Mesendoderm (in vitro differentiated cells): ENCODE measurements at regions not wholly inside any gene's neighbourhood (a gene's known extent, or its start where the extent isn't known, plus 50 kb on each side); places are given as distances from the start of the nearest gene placed in this dataset.

Experiments used
- DNase-seq: peaks from one replicate; pipeline ENCODE4 v3.0.0; 2013
- H2AK5ac ChIP-seq: 2 replicates; pipeline ENCODE4 v1.6.1; 2013; ENCODE audit warnings: low read length, inconsistent platforms
- H2BK120ac ChIP-seq: 2 replicates; pipeline ENCODE4 v1.6.1; 2013; ENCODE audit warnings: low read depth, mild to moderate bottlenecking, low read length, moderate library complexity, mixed read lengths
- H2BK15ac ChIP-seq: replicated peaks from 2 replicates; pipeline ENCODE4 v1.6.1; 2013; ENCODE audit warnings: low read depth, mild to moderate bottlenecking, moderate library complexity
- H2BK5ac ChIP-seq: 2 replicates; pipeline ENCODE4 v1.6.1; 2013; ENCODE audit warnings: low read length, inconsistent platforms
- H3K18ac ChIP-seq: 2 replicates; pipeline ENCODE4 v1.6.1; 2013; ENCODE audit warnings: mild to moderate bottlenecking, low read length, mixed read lengths
- H3K23ac ChIP-seq: one replicate; pipeline ENCODE4 v1.6.1; 2013; ENCODE audit warnings: low read length
- H3K27ac ChIP-seq: 2 replicates; pipeline ENCODE4 v1.5.1; 2013; ENCODE audit warnings: low read depth, mild to moderate bottlenecking, inconsistent platforms, low read length, moderate library complexity
- H3K27me3 ChIP-seq: 2 replicates; pipeline ENCODE4 v1.6.1; 2013; ENCODE audit warnings: low read length, control low read depth, mild to moderate bottlenecking, inconsistent platforms; ENCODE audit not compliant: insufficient read depth, poor library complexity
- H3K36me3 ChIP-seq: 2 replicates; pipeline ENCODE4 v1.6.1; 2013; ENCODE audit warnings: low read length, inconsistent platforms; ENCODE audit not compliant: control insufficient read depth, insufficient read depth
- H3K4ac ChIP-seq: one replicate; pipeline ENCODE4 v1.6.1; 2013; ENCODE audit warnings: low read depth, mild to moderate bottlenecking, low read length, moderate library complexity
- H3K4me1 ChIP-seq: 2 replicates; pipeline ENCODE4 v1.6.1; 2013; ENCODE audit warnings: low read depth, low read length, inconsistent platforms; ENCODE audit not compliant: control insufficient read depth
- H3K4me2 ChIP-seq: 2 replicates; pipeline ENCODE4 v1.6.1; 2013; ENCODE audit warnings: low read length
- H3K4me3 ChIP-seq: 2 replicates; pipeline ENCODE4 v1.5.1; 2013; ENCODE audit warnings: mild to moderate bottlenecking, low read length
- H3K56ac ChIP-seq: one replicate; pipeline ENCODE4 v1.6.1; 2013; ENCODE audit warnings: low read length
- H3K79me1 ChIP-seq: 2 replicates; pipeline ENCODE4 v1.6.1; 2013; ENCODE audit warnings: low read length, inconsistent platforms
- H3K79me2 ChIP-seq: 2 replicates; pipeline ENCODE4 v1.6.1; 2013; ENCODE audit warnings: mild to moderate bottlenecking, low read length; ENCODE audit not compliant: control insufficient read depth, insufficient read depth
- H3K9ac ChIP-seq: 2 replicates; pipeline ENCODE4 v1.6.1; 2013; ENCODE audit warnings: low read length, inconsistent platforms
- H4K5ac ChIP-seq: one replicate; pipeline ENCODE4 v1.6.1; 2013; ENCODE audit warnings: low read length
- H4K8ac ChIP-seq: one replicate; pipeline ENCODE4 v1.6.1; 2013; ENCODE audit warnings: low read depth, mild to moderate bottlenecking, control low read depth, low read length, moderate library complexity
- WGBS: extraction: QIAGEN DNeasy Blood & Tissue Kit; methylation state at CpG from one replicate; pipeline ENCODE4 v1.1.7; 2013; ENCODE audit warnings: low lambda C conversion rate, missing lambda C conversion rate; ENCODE audit not compliant: insufficient coverage; ENCODE audit errors: extremely low coverage; 5-methylcytosine and 5-hydroxymethylcytosine counted together

GRCh38 chr1:56327195-56327594 lies 252.2 kb downstream of the PLPP3 start:
- no peak overlapping the region for H2AK5ac ChIP-seq
- H3K4me1 ChIP-seq, result no peaks in the 10 kb centered on the region
- no peak overlapping the region for H2BK120ac ChIP-seq
- no peaks in the 10 kb centered on the region for H3K36me3 ChIP-seq
- H3K4me3 ChIP-seq, result no peak overlapping the region
- no peak overlapping the region for H4K8ac ChIP-seq
- H3K18ac ChIP-seq, result no peak overlapping the region
- no peaks in the 10 kb centered on the region for H3K27me3 ChIP-seq
- H2BK15ac ChIP-seq, result no peak overlapping the region
- H2BK5ac ChIP-seq, result no peak overlapping the region
- no peak overlapping the region for H3K23ac ChIP-seq
- no peaks in the 10 kb centered on the region for H3K79me1 ChIP-seq
- no peak overlapping the region for H3K4ac ChIP-seq
- no peak overlapping the region for H4K5ac ChIP-seq
- DNase-seq, result no peak
- 100% methylated on average over 1 of the region's 1 CpG for WGBS
- H3K9ac ChIP-seq, result no peak overlapping the region
- H3K27ac ChIP-seq, result no peak overlapping the region
- H3K56ac ChIP-seq, result no peak overlapping the region
- H3K4me2 ChIP-seq, result no peak overlapping the region
- no peaks in the 10 kb centered on the region for H3K79me2 ChIP-seq

GRCh38 chr1:56326056-56326455 lies 253.3 kb downstream of the PLPP3 start:
- Histone ChIP-seq H4K8ac (no peak overlapping the region), H3K23ac (no peak overlapping the region), H3K27ac (no peak overlapping the region), H3K4me3 (no peak overlapping the region), H3K4me2 (no peak overlapping the region), H3K4me1 (no peaks in the 10 kb centered on the region), H2BK5ac (no peak overlapping the region), H3K56ac (no peak overlapping the region), H4K5ac (no peak overlapping the region), H3K18ac (no peak overlapping the region), H2BK15ac (no peak overlapping the region), H3K27me3 (no peaks in the 10 kb centered on the region), H3K4ac (no peak overlapping the region), H3K36me3 (no peaks in the 10 kb centered on the region), H3K79me1 (no peaks in the 10 kb centered on the region), H3K79me2 (no peaks in the 10 kb centered on the region), H2AK5ac (no peak overlapping the region), H3K9ac (no peak overlapping the region), H2BK120ac (no peak overlapping the region)
- WGBS, result no CpG with 5 or more reads among the region's 3 CpGs
- DNase-seq, result no peak

DNA sequence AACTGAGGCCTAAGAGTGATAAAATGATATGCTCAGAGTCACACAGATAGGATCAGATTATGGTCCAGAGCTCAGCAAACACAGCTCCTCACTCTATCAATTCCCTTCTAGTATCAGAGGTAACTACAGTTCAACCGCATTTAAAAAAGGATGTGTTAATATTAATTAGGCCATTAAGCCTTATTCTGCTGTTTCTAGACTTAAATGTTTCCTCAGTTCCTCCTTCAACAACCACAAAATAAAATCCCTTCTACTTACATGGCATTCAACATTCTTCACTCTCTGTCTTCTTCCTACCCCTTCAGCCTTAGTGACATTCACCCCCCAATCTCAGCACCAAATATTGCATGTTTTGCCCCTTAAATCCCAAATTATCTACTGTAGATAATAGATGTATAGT lies 254.9 kb downstream of the PLPP3 start:
- Histone ChIP-seq H3K36me3 (no peaks in the 10 kb centered on the region), H3K79me1 (no peaks in the 10 kb centered on the region), H4K8ac (no peak overlapping the region), H3K4me2 (no peak overlapping the region), H2AK5ac (no peak overlapping the region), H2BK5ac (no peak overlapping the region), H3K9ac (no peak overlapping the region), H3K23ac (no peak overlapping the region), H2BK120ac (no peak overlapping the region), H3K56ac (no peak overlapping the region), H4K5ac (no peak overlapping the region), H3K4me3 (no peak overlapping the region), H3K4ac (no peak overlapping the region), H3K79me2 (no peaks in the 10 kb centered on the region), H3K4me1 (no peaks in the 10 kb centered on the region), H3K18ac (no peak overlapping the region), H3K27ac (no peak overlapping the region), H3K27me3 (no peaks in the 10 kb centered on the region), H2BK15ac (no peak overlapping the region)
- no peak for DNase-seq
- WGBS, result no CpG with 5 or more reads among the region's 1 CpG

DNA sequence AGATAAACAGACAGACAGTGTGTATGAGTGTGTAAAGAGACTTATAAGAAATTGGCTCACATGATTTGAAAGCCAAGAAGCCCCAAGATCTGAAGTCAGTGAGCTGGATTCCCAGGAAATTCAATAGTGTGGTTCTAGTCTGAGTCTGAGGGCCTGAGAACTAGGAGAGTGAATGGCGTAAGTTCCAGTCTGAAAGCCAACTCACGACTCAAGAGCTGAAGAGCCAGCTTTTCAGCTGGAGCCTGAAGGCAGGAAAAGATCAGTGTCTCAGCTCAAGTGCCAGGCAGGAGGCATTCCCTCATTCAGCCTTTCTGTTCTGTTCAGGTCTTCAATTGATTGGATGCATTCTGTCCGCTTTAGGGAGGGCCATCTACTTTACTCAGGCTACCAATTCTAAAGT lies 257.2 kb downstream of the PLPP3 start:
- no peaks in the 10 kb centered on the region for H3K79me1 ChIP-seq
- no peak overlapping the region for H4K5ac ChIP-seq
- no peak overlapping the region for H3K4me3 ChIP-seq
- H2BK120ac ChIP-seq, result no peak overlapping the region
- no peak overlapping the region for H3K9ac ChIP-seq
- H3K4me1 ChIP-seq, result no peaks in the 10 kb centered on the region
- no peak overlapping the region for H3K4ac ChIP-seq
- H3K23ac ChIP-seq, result no peak overlapping the region
- no peak overlapping the region for H2BK5ac ChIP-seq
- no peak overlapping the region for H2AK5ac ChIP-seq
- WGBS, result no CpG with 5 or more reads among the region's 3 CpGs
- H3K18ac ChIP-seq, result no peak overlapping the region
- no peak overlapping the region for H3K27ac ChIP-seq
- no peaks in the 10 kb centered on the region for H3K79me2 ChIP-seq
- no peak for DNase-seq
- H3K36me3 ChIP-seq, result no peaks in the 10 kb centered on the region
- no peaks in the 10 kb centered on the region for H3K27me3 ChIP-seq
- no peak overlapping the region for H3K4me2 ChIP-seq
- H3K56ac ChIP-seq, result no peak overlapping the region
- H4K8ac ChIP-seq, result no peak overlapping the region
- no peak overlapping the region for H2BK15ac ChIP-seq

DNA sequence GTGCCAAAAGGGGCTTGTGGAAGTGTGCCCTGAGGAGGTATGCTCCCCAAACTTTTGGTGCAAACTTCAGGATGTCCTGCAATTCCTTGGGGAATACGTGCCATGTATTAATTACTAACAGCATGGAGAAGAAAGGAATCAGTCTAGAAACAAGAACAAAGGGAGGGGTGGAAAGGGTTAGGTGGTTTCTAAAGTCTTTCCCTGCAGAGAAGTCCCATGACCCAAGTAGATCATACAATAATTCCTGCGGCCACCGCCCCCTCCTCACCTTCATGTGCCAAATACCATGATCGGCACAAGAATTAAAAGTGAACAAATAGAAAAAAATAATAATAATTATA lies 258.2 kb downstream of the PLPP3 start:
- Histone ChIP-seq H3K56ac (no peak overlapping the region), H2BK120ac (no peak overlapping the region), H3K4me3 (no peak overlapping the region), H3K4ac (no peak overlapping the region), H3K79me2 (no peaks in the 10 kb centered on the region), H2BK5ac (no peak overlapping the region), H3K9ac (no peak overlapping the region), H3K18ac (no peak overlapping the region), H3K27ac (no peak overlapping the region), H2BK15ac (no peak overlapping the region), H4K8ac (no peak overlapping the region), H3K4me1 (no peaks in the 10 kb centered on the region), H4K5ac (no peak overlapping the region), H2AK5ac (no peak overlapping the region), H3K27me3 (no peaks in the 10 kb centered on the region), H3K36me3 (no peaks in the 10 kb centered on the region), H3K4me2 (no peak overlapping the region), H3K23ac (no peak overlapping the region), H3K79me1 (no peaks in the 10 kb centered on the region)
- no peak for DNase-seq
- WGBS, result no CpG with 5 or more reads among the region's 4 CpGs

DNA sequence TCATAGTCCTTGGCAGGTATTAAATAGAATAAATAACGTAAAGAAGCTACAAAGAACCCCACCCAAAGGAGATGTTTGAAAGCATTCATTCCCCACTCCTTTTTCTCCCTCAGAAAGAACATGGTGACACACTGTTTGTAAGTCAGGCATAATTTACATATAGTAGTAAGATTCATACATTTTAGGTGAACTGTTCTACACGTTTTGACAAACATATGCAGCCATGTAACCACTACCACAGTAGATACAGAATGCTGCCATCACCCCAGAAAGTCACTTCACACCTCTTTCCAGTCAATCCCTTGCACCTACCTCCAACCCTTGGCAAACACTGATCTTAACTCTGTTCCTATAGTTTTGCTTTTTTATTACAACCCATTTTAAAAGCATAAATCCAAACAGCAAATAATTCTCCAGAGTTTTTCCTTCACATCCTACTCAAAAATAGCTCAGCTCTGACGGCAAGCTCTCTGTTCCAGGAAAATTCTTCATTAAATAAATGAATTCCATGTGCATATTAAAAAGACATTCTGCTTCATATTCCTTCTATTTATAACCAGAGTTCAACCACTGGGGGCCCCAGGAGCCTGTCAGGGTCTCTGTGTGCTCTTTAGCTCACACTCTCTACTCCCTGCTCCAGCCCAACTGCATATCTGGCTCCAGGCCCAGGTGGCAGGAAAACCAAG lies 258.8 kb downstream of the PLPP3 start:
- Histone ChIP-seq H2BK5ac (no peak overlapping the region), H4K8ac (no peak overlapping the region), H3K79me1 (no peaks in the 10 kb centered on the region), H2BK15ac (no peak overlapping the region), H2BK120ac (no peak overlapping the region), H3K27ac (no peak overlapping the region), H3K4me3 (no peak overlapping the region), H3K79me2 (no peaks in the 10 kb centered on the region), H3K56ac (no peak overlapping the region), H3K9ac (no peak overlapping the region), H2AK5ac (no peak overlapping the region), H3K4ac (no peak overlapping the region), H4K5ac (no peak overlapping the region), H3K4me2 (no peak overlapping the region), H3K4me1 (no peaks in the 10 kb centered on the region), H3K36me3 (no peaks in the 10 kb centered on the region), H3K27me3 (no peaks in the 10 kb centered on the region), H3K18ac (no peak overlapping the region), H3K23ac (no peak overlapping the region)
- WGBS, result no CpG with 5 or more reads among the region's 3 CpGs
- no peak for DNase-seq
